HuH-7.5 (cell line): ENCODE measurements at regions not wholly inside any gene's neighbourhood (a gene's known extent, or its start where the extent isn't known, plus 50 kb on each side); places are given as distances from the start of the nearest gene placed in this dataset.

Source experiments
- DNase-seq: peaks from one replicate; pipeline ENCODE4 v3.0.0; 2011; ENCODE audit warnings: low spot score

GRCh38 chr15:48046813-48047438, 73.9 kb upstream of the SLC24A5 start:
- DNase-seq = no peak

GRCh38 chr15:48049736-48050135, 71.1 kb upstream of the SLC24A5 start:
- DNase-seq = no peak

GRCh38 chr15:48052946-48053345, 67.8 kb upstream of the SLC24A5 start:
- no peak for DNase-seq

- DNase-seq = no peak
Measured at GRCh38 chr15:48058371-48058770, 62.4 kb upstream of the SLC24A5 start.

GRCh38 chr15:48059791-48060190, 61.0 kb upstream of the SLC24A5 start:
- DNase-seq = no peak

- DNase-seq = no peak
Measured at GRCh38 chr15:48060396-48060795, 60.4 kb upstream of the SLC24A5 start.

GRCh38 chr15:48061605-48062004, 59.2 kb upstream of the SLC24A5 start:
- no peak for DNase-seq

- DNase-seq = no peak
Measured at GRCh38 chr15:48062148-48062872, 58.5 kb upstream of the SLC24A5 start.

GRCh38 chr15:48063411-48063985, 57.3 kb upstream of the SLC24A5 start:
- no peak for DNase-seq

GRCh38 chr15:48064421-48064820, 56.4 kb upstream of the SLC24A5 start:
- DNase-seq = no peak

- DNase-seq = no peak
Measured at GRCh38 chr15:48066456-48066855, 54.3 kb upstream of the SLC24A5 start.
